HepG2 (cell line): ENCODE measurements at regions not wholly inside any gene's neighbourhood (a gene's known extent, or its start where the extent isn't known, plus 50 kb on each side); places are given as distances from the start of the nearest gene placed in this dataset.

Experiments
- CCDC6 ChIP-seq: sonication (generic); formaldehyde crosslinking; IDR thresholded peaks from 2 replicates; pipeline ENCODE4 v1.8.1; 2022; ENCODE audit warnings: mild to moderate bottlenecking, missing genetic modification reagents, moderate library complexity
- CTCF ChIP-seq: sonication (generic); formaldehyde crosslinking; IDR thresholded peaks from 2 replicates; pipeline ENCODE4 v1.5.0; 2020; ENCODE audit warnings: mild to moderate bottlenecking, missing genetic modification reagents, moderate library complexity
- MLLT10 ChIP-seq: sonication (generic); formaldehyde crosslinking; IDR thresholded peaks from 2 replicates; pipeline ENCODE4 v1.4.0; 2020; ENCODE audit warnings: missing genetic modification reagents
- MZF1 ChIP-seq: sonication (generic); formaldehyde crosslinking; IDR thresholded peaks from 2 replicates; pipeline ENCODE4 v1.8.1; 2023; ENCODE audit warnings: mild to moderate bottlenecking, missing genetic modification reagents, borderline replicate concordance
- PITX1 ChIP-seq: sonication (generic); formaldehyde crosslinking; IDR thresholded peaks from 2 replicates; pipeline ENCODE4 v1.5.1; 2020; ENCODE audit warnings: mild to moderate bottlenecking, missing genetic modification reagents
- REPIN1 ChIP-seq: sonication (generic); formaldehyde crosslinking; IDR thresholded peaks from 2 replicates; pipeline ENCODE4 v1.8.0; 2022; ENCODE audit warnings: missing genetic modification reagents, low read depth, mild to moderate bottlenecking, borderline replicate concordance
- TCF12 ChIP-seq, 2 experiments: fragments of 450-650 bp in 1 of 2; sonication (generic) in 1 of 2; formaldehyde crosslinking in 1 of 2; IDR thresholded peaks; 2 replicates each; pipeline versions ENCODE4 v1.6.1 to v1.8.0; 2017 to 2022; ENCODE audit warnings: antibody characterized with exemption in 1 of 2, mild to moderate bottlenecking in 1 of 2, missing genetic modification reagents in 1 of 2, moderate library complexity in 1 of 2
- TFAP4 ChIP-seq: sonication (generic); IDR thresholded peaks from 2 replicates; pipeline ENCODE4 v1.6.1; 2016; ENCODE audit warnings: low read depth, borderline replicate concordance
- ZFP36 ChIP-seq: fragments of 150-350 bp; IDR thresholded peaks from 2 replicates; pipeline ENCODE4 v1.6.1; 2018; ENCODE audit warnings: borderline replicate concordance, low read length, low read depth; ENCODE audit not compliant: partially characterized antibody
- TF ChIP-seq, protein P1 (sequence below): sonication (generic); formaldehyde crosslinking; IDR thresholded peaks from 2 replicates; pipeline ENCODE4 v1.5.0; 2020; ENCODE audit warnings: missing genetic modification reagents, mild to moderate bottlenecking, borderline replicate concordance

DNA sequence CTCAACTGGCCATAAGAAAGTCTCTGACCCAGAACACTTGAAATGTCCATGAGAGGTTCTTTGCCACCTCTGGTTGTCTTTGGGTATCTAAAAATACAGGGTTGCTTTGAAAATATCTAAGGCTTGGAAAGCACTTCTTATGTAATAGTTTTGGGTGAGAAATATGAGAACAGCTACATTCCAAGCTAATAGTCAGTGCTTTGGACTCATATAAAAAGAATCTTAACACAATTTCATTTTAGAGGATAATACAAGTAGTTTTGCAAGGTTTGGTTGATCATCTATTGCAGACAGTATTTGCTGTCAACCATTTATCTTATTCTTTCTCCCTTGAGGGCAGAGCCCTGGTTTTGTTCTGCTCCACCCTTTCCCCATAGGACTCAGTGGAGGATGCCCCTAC is 207.5 kb downstream of the KCNK2 start:
- TF ChIP-seq TFAP4: no peak
- TF ChIP-seq PITX1 (CRISPR knock-in tag): no peak
- TF ChIP-seq CTCF (CRISPR knock-in tag): no peak
- TF ChIP-seq ZFP36: no peak
- TF ChIP-seq REPIN1 (CRISPR knock-in tag): no peak
- TF ChIP-seq MZF1 (CRISPR knock-in tag): no peak
- TF ChIP-seq, protein P1, sequence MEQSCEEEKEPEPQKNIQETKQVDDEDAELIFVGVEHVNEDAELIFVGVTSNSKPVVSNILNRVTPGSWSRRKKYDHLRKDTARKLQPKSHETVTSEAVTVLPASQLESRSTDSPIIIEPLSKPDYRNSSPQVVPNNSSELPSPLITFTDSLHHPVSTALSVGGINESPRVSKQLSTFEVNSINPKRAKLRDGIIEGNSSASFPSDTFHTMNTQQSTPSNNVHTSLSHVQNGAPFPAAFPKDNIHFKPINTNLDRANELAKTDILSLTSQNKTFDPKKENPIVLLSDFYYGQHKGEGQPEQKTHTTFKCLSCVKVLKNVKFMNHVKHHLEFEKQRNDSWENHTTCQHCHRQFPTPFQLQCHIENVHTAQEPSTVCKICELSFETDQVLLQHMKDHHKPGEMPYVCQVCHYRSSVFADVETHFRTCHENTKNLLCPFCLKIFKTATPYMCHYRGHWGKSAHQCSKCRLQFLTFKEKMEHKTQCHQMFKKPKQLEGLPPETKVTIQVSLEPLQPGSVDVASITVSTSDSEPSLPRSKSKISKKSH (CRISPR knock-in tag): no peak
- no peak for TF ChIP-seq TCF12 (IDR thresholded peaks at IDR 0.05)
- TF ChIP-seq TCF12 (CRISPR knock-in tag; IDR thresholded peaks at IDR 0.05): no peak
- no peak for TF ChIP-seq CCDC6 (CRISPR knock-in tag)
- no peak for TF ChIP-seq MLLT10 (CRISPR knock-in tag)
